ENCODE measurements at regions not wholly inside any gene's neighbourhood (a gene's known extent, or its start where the extent isn't known, plus 50 kb on each side); places are given as distances from the start of the nearest gene placed in this dataset.

DNA sequence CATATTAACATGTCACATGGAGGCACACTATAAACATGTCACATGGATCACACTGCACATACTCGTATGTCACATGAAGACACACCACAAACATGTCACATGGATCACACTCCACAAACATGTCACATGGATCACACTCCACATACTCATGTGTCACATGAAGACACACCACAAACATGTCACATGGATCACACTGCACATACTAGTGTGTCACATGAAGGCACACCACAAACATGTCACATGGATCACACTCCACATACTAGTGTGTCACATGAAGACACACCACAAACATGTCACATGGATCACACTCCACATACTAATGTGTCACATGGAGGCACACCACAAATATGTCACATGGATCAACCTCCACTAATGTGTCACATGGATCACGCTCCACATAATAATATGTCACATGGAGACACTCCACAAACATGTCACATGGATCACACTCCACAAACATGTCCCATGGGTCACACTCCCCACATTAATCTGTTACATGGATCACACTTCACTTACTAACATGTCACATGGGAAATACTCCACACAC, 195.6 kb upstream of the PFKP start:
- Histone ChIP-seq H3K9me3 (ENCODE audit: control insufficient read depth in 4 of 4, low read length in 3 of 4) (no peaks in the 10 kb centered on the region), H3K27ac (ENCODE audit: low read depth in 1 of 2, low read length in 2 of 2) (no peak overlapping the region), H3K4me3 (ENCODE audit: low read depth in 1 of 3, low read length in 3 of 3) (no peak overlapping the region), H3K27me3 (ENCODE audit: control insufficient read depth in 4 of 4, insufficient read depth in 4 of 4, low read length in 3 of 4) (peaks cover 0 to 4% (median 2%) of the 10 kb centered on the region in 4 donors), H3K4me1 (ENCODE audit: control insufficient read depth in 4 of 4, insufficient read depth in 4 of 4, low read length in 3 of 4) (no peaks in the 10 kb centered on the region), H3K36me3 (ENCODE audit: control insufficient read depth in 4 of 4, insufficient read depth in 3 of 4, low read depth in 1 of 4, low read length in 3 of 4) (no peaks in the 10 kb centered on the region), H3K9ac (ENCODE audit: low read depth in 1 of 2, low read length in 2 of 2) (no peak overlapping the region)
- WGBS: 65% methylated on average over 2 of the region's 2 CpGs
- TF ChIP-seq, protein P1, sequence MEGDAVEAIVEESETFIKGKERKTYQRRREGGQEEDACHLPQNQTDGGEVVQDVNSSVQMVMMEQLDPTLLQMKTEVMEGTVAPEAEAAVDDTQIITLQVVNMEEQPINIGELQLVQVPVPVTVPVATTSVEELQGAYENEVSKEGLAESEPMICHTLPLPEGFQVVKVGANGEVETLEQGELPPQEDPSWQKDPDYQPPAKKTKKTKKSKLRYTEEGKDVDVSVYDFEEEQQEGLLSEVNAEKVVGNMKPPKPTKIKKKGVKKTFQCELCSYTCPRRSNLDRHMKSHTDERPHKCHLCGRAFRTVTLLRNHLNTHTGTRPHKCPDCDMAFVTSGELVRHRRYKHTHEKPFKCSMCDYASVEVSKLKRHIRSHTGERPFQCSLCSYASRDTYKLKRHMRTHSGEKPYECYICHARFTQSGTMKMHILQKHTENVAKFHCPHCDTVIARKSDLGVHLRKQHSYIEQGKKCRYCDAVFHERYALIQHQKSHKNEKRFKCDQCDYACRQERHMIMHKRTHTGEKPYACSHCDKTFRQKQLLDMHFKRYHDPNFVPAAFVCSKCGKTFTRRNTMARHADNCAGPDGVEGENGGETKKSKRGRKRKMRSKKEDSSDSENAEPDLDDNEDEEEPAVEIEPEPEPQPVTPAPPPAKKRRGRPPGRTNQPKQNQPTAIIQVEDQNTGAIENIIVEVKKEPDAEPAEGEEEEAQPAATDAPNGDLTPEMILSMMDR (IDR thresholded peaks at IDR 0.05; ENCODE audit: low read depth, low read length, missing input control): no peak
- no peak for TF ChIP-seq YY1 (IDR thresholded peaks at IDR 0.05)
- TF ChIP-seq NR2F2 (IDR thresholded peaks at IDR 0.05): no peak
- TF ChIP-seq, protein P2, sequence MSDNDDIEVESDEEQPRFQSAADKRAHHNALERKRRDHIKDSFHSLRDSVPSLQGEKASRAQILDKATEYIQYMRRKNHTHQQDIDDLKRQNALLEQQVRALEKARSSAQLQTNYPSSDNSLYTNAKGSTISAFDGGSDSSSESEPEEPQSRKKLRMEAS (IDR thresholded peaks at IDR 0.05): no peak
- no peak for DNase-seq (ENCODE audit: low spot score)

DNA sequence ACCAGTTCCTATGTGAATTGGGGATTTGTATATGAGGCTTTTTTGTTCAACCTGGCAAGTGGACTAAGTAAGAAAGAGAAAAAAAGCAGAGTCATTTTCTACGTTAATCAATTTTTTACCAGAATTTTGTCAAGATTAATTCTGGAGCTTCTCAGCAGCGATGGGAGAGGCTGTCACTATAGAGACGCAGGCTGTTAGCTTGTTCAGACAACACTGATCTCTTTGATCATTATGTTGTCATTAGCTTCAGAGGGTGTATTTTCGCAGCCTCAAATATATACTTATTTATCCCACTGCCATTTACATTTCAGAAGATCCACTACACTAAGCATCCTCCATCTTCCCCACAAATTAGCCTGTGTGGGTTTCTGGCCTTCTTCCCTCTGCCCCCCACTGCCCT, 196.7 kb upstream of the PFKP start:
- WGBS: 72% methylated on average over 4 of the region's 4 CpGs
- H3K9me3 ChIP-seq (ENCODE audit: control insufficient read depth in 4 of 4, low read length in 3 of 4): no peaks in the 10 kb centered on the region

More for the DNA sequence above, 196.7 kb upstream of the PFKP start:
- no peaks in the 10 kb centered on the region for H3K36me3 ChIP-seq (ENCODE audit: control insufficient read depth in 4 of 4, insufficient read depth in 3 of 4, low read depth in 1 of 4, low read length in 3 of 4)
- no peak overlapping the region for H3K4me3 ChIP-seq (ENCODE audit: low read depth in 1 of 3, low read length in 3 of 3)
- no peaks in the 10 kb centered on the region for H3K4me1 ChIP-seq (ENCODE audit: control insufficient read depth in 4 of 4, insufficient read depth in 4 of 4, low read length in 3 of 4)
- H3K9ac ChIP-seq (ENCODE audit: low read depth in 1 of 2, low read length in 2 of 2): no peak overlapping the region
- H3K27ac ChIP-seq (ENCODE audit: low read depth in 1 of 2, low read length in 2 of 2): no peak overlapping the region
- TF ChIP-seq NR2F2 (IDR thresholded peaks at IDR 0.05) (no peak), HNF4A (conservative IDR thresholded peaks at IDR 0.05) (no peak), FOXA2 (IDR thresholded peaks at IDR 0.05) (no peak), GABPA (IDR thresholded peaks at IDR 0.05 in 1 of 2, conservative IDR thresholded peaks at IDR 0.05 in 1 of 2) (no peak), RAD21 (IDR thresholded peaks at IDR 0.05) (no peak), FOXA1 (IDR thresholded peaks at IDR 0.05) (no peak), YY1 (IDR thresholded peaks at IDR 0.05) (no peak), SP1 (IDR thresholded peaks at IDR 0.05) (no peak), HNF4G (IDR thresholded peaks at IDR 0.05) (no peak), EGR1 (IDR thresholded peaks at IDR 0.05; ENCODE audit: low read depth in 2 of 2) (no peak), TAF1 (conservative IDR thresholded peaks at IDR 0.05) (no peak), RXRA (IDR thresholded peaks at IDR 0.05) (no peak), JUND (IDR thresholded peaks at IDR 0.05) (no peak)
- TF ChIP-seq, protein P1 (IDR thresholded peaks at IDR 0.05; ENCODE audit: low read depth, low read length, missing input control): no peak
- TF ChIP-seq, protein P3, sequence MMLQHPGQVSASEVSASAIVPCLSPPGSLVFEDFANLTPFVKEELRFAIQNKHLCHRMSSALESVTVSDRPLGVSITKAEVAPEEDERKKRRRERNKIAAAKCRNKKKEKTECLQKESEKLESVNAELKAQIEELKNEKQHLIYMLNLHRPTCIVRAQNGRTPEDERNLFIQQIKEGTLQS (IDR thresholded peaks at IDR 0.05): no peak
- TF ChIP-seq, protein P4, sequence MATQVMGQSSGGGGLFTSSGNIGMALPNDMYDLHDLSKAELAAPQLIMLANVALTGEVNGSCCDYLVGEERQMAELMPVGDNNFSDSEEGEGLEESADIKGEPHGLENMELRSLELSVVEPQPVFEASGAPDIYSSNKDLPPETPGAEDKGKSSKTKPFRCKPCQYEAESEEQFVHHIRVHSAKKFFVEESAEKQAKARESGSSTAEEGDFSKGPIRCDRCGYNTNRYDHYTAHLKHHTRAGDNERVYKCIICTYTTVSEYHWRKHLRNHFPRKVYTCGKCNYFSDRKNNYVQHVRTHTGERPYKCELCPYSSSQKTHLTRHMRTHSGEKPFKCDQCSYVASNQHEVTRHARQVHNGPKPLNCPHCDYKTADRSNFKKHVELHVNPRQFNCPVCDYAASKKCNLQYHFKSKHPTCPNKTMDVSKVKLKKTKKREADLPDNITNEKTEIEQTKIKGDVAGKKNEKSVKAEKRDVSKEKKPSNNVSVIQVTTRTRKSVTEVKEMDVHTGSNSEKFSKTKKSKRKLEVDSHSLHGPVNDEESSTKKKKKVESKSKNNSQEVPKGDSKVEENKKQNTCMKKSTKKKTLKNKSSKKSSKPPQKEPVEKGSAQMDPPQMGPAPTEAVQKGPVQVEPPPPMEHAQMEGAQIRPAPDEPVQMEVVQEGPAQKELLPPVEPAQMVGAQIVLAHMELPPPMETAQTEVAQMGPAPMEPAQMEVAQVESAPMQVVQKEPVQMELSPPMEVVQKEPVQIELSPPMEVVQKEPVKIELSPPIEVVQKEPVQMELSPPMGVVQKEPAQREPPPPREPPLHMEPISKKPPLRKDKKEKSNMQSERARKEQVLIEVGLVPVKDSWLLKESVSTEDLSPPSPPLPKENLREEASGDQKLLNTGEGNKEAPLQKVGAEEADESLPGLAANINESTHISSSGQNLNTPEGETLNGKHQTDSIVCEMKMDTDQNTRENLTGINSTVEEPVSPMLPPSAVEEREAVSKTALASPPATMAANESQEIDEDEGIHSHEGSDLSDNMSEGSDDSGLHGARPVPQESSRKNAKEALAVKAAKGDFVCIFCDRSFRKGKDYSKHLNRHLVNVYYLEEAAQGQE (IDR thresholded peaks at IDR 0.05): no peak
- TF ChIP-seq, protein P5, sequence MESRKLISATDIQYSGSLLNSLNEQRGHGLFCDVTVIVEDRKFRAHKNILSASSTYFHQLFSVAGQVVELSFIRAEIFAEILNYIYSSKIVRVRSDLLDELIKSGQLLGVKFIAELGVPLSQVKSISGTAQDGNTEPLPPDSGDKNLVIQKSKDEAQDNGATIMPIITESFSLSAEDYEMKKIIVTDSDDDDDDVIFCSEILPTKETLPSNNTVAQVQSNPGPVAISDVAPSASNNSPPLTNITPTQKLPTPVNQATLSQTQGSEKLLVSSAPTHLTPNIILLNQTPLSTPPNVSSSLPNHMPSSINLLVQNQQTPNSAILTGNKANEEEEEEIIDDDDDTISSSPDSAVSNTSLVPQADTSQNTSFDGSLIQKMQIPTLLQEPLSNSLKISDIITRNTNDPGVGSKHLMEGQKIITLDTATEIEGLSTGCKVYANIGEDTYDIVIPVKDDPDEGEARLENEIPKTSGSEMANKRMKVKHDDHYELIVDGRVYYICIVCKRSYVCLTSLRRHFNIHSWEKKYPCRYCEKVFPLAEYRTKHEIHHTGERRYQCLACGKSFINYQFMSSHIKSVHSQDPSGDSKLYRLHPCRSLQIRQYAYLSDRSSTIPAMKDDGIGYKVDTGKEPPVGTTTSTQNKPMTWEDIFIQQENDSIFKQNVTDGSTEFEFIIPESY (IDR thresholded peaks at IDR 0.05): no peak
- TF ChIP-seq, protein P2 (IDR thresholded peaks at IDR 0.05): no peak
- no peak for DNase-seq (ENCODE audit: low spot score)
- peaks cover 0 to 4% (median 2%) of the 10 kb centered on the region in 4 donors for H3K27me3 ChIP-seq (ENCODE audit: control insufficient read depth in 4 of 4, insufficient read depth in 4 of 4, low read length in 3 of 4)
